DMS53 (cell line): ENCODE measurements at regions not wholly inside any gene's neighbourhood (a gene's known extent, or its start where the extent isn't known, plus 50 kb on each side); places are given as distances from the start of the nearest gene placed in this dataset.
"Not testable (repeated sequence)": the region's sequence is repeated elsewhere in the genome, so short reads cannot be mapped to it uniquely, and the experiment has no call there.

ENCODE experiments used
- DNase-seq: peaks from one replicate; lab custom pipeline; 2025; lab: John Stamatoyannopoulos, UW

GRCh38 chr2:72031346-72032110 lies 116.1 kb downstream of the CYP26B1 start:
- DNase-seq, result no peak

- no peak for DNase-seq
Observed at GRCh38 chr2:72028996-72029395, 118.7 kb downstream of the CYP26B1 start.

GRCh38 chr2:72028351-72028995 lies 119.2 kb downstream of the CYP26B1 start:
- no peak for DNase-seq

- DNase-seq, result no peak
Observed at GRCh38 chr2:72027426-72028161, 120.1 kb downstream of the CYP26B1 start.

- DNase-seq, result no peak
Observed at GRCh38 chr2:72026819-72027425, 120.7 kb downstream of the CYP26B1 start.

GRCh38 chr2:72024451-72025175 lies 123.0 kb downstream of the CYP26B1 start:
- no peak for DNase-seq

- no peak for DNase-seq
Observed at GRCh38 chr2:72023678-72024390, 123.8 kb downstream of the CYP26B1 start.

GRCh38 chr2:72021371-72021770 lies 126.3 kb downstream of the CYP26B1 start:
- not testable (repeated sequence) for DNase-seq

- DNase-seq, result no peak
Observed at GRCh38 chr2:72015266-72015665, 132.4 kb downstream of the CYP26B1 start.

- no peak for DNase-seq
Observed at GRCh38 chr2:72014831-72015230, 132.8 kb downstream of the CYP26B1 start.

GRCh38 chr2:72013726-72014125 lies 133.9 kb downstream of the CYP26B1 start:
- DNase-seq, result no peak

GRCh38 chr2:72012886-72013574 lies 134.6 kb downstream of the CYP26B1 start:
- DNase-seq, result no peak

GRCh38 chr2:72011791-72012190 lies 135.9 kb downstream of the CYP26B1 start:
- DNase-seq, result no peak

GRCh38 chr2:72011370-72011689 lies 136.3 kb downstream of the CYP26B1 start:
- DNase-seq, result no peak

GRCh38 chr2:72010647-72011369 lies 136.9 kb downstream of the CYP26B1 start:
- no peak for DNase-seq

- no peak for DNase-seq
Observed at GRCh38 chr2:72008608-72009007, 139.1 kb downstream of the CYP26B1 start.

GRCh38 chr2:72007402-72007801 lies 140.3 kb downstream of the CYP26B1 start:
- DNase-seq, result no peak

GRCh38 chr2:72006188-72006736 lies 141.4 kb downstream of the CYP26B1 start:
- DNase-seq, result no peak

GRCh38 chr2:72004976-72005375 lies 142.7 kb downstream of the CYP26B1 start:
- no peak for DNase-seq
